HepG2 (cell line): ENCODE measurements at regions not wholly inside any gene's neighbourhood (a gene's known extent, or its start where the extent isn't known, plus 50 kb on each side); places are given as distances from the start of the nearest gene placed in this dataset.

Experiments
- HDAC6 ChIP-seq: fragments of 200-600 bp; sonication (generic); IDR thresholded peaks from 2 replicates; pipeline ENCODE4 v1.7.0; 2017; ENCODE audit warnings: mild to moderate bottlenecking, antibody characterized with exemption, low read length, low read depth
- POLR2A ChIP-seq, 2 experiments: IDR thresholded peaks; 2 replicates each; pipeline ENCODE4 v1.6.1; 2011; ENCODE audit warnings: low read depth in 2 of 2, low read length in 2 of 2, mild to moderate bottlenecking in 1 of 2, moderate library complexity in 1 of 2; ENCODE audit not compliant: insufficient read depth in 1 of 2
- POLR2AphosphoS2 ChIP-seq: IDR thresholded peaks from 2 replicates; pipeline ENCODE4 v1.6.1; 2011; ENCODE audit warnings: low read depth, low read length, improper control_type of control experiment
- POLR2G ChIP-seq: fragments of 200-400 bp; formaldehyde crosslinking; IDR thresholded peaks from 2 replicates; pipeline ENCODE4 v1.6.1; 2018; ENCODE audit warnings: mild to moderate bottlenecking, low read depth, low read length, moderate library complexity
- TAF15 ChIP-seq: fragments of 200-400 bp; formaldehyde crosslinking; IDR thresholded peaks from one replicate; pipeline ENCODE4 v1.6.1; 2018; ENCODE audit warnings: mild to moderate bottlenecking, low read depth, low read length; ENCODE audit not compliant: poor library complexity, severe bottlenecking
- ZNF124 ChIP-seq: sonication (generic); formaldehyde crosslinking; IDR thresholded peaks from 2 replicates; pipeline ENCODE4 v1.4.0; 2020; ENCODE audit warnings: missing genetic modification reagents
- TF ChIP-seq, protein P1 (sequence below): IDR thresholded peaks from 2 replicates; pipeline ENCODE4 v1.6.1; 2012; ENCODE audit warnings: inconsistent platforms
- TF ChIP-seq, protein P2 (sequence below): sonication (generic); formaldehyde crosslinking; IDR thresholded peaks from 2 replicates; pipeline ENCODE4 v1.5.0; 2020; ENCODE audit warnings: mild to moderate bottlenecking, missing genetic modification reagents, moderate library complexity

DNA sequence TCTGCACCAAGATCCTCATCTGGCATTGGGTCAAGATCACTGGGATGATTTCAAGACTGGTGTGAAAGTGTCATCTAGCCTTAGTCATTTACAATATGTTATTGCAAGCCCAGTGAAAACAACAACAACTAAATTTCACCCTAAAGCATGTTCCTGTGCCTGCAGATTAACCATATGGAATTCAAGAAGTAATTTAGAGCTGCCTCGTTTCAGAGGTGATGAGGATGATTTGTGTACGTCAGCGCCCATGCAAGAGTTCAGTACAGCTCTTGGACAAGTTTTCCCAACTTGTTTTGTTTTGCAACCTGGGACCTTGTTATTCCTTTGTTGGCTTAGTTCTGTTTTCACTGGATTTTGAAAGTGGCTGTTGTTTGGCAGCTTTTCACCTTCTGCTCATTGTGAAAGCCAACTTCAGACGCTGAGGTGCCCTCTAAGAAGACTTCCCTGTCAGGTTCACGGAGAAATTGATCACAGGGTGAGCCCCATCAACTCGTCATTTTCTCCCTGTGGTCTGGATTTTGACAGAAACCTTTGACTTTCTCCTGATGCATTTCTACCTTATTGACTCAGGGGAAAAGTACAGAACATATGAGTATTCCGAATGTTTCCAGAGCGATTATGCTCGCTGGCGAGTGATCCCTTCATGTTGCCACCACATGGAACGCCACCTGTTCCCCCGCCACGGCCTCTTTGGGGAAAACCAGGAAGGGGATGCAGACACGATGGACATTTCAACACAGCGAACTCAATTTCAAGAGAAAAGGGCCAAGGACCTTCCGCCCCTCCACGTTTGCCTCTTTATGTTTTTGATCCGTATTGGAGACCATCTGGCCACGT lies 85.6 kb downstream of the FOXL1 start:
- TF ChIP-seq TAF15: no peak
- TF ChIP-seq, protein P1, sequence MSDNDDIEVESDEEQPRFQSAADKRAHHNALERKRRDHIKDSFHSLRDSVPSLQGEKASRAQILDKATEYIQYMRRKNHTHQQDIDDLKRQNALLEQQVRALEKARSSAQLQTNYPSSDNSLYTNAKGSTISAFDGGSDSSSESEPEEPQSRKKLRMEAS: no peak
- no peak for TF ChIP-seq POLR2A (IDR thresholded peaks at IDR 0.05; ENCODE audit: insufficient read depth in 1 of 2, low read depth in 2 of 2, low read length in 2 of 2)
- TF ChIP-seq, protein P2, sequence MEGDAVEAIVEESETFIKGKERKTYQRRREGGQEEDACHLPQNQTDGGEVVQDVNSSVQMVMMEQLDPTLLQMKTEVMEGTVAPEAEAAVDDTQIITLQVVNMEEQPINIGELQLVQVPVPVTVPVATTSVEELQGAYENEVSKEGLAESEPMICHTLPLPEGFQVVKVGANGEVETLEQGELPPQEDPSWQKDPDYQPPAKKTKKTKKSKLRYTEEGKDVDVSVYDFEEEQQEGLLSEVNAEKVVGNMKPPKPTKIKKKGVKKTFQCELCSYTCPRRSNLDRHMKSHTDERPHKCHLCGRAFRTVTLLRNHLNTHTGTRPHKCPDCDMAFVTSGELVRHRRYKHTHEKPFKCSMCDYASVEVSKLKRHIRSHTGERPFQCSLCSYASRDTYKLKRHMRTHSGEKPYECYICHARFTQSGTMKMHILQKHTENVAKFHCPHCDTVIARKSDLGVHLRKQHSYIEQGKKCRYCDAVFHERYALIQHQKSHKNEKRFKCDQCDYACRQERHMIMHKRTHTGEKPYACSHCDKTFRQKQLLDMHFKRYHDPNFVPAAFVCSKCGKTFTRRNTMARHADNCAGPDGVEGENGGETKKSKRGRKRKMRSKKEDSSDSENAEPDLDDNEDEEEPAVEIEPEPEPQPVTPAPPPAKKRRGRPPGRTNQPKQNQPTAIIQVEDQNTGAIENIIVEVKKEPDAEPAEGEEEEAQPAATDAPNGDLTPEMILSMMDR (CRISPR knock-in tag): no peak
- no peak for TF ChIP-seq POLR2AphosphoS2
- no peak for TF ChIP-seq POLR2G
- no peak for TF ChIP-seq ZNF124 (CRISPR knock-in tag)
- no peak for TF ChIP-seq HDAC6
